Activated naive CD8-positive, alpha-beta T cell treated with anti-CD3 and anti-CD28 coated beads, Interleukin-2, amount 10 ng/mL, durations not matched to agents 7 days and 5 days (primary cell): ENCODE measurements at regions not wholly inside any gene's neighbourhood (a gene's known extent, or its start where the extent isn't known, plus 50 kb on each side); places are given as distances from the start of the nearest gene placed in this dataset.

Source experiments
- ATAC-seq: fragments of 150-1000 bp; cut with Tn5 transposase; one replicate; pipeline ENCODE4 v1.10.0; 2021; ENCODE audit warnings: low read depth, moderate library complexity
- POLR2A ChIA-PET: fragments of 350-600 bp; sonication (Branson Sonifier 250); formaldehyde crosslinking; loops from one replicate; lab custom pipeline; 2021; ENCODE audit warnings: antibody characterized with exemption; lab: Charles Lee
- DNase-seq: peaks from one replicate; pipeline ENCODE4 v3.0.0; 2021
- H3K27ac Mint-ChIP-seq: one replicate; pipeline ENCODE4 v1.8.0; 2022; ENCODE audit warnings: mild to moderate bottlenecking, mixed read lengths
- H3K27me3 Mint-ChIP-seq: one replicate; pipeline ENCODE4 v1.8.0; 2022; ENCODE audit warnings: mild to moderate bottlenecking, moderate library complexity, mixed read lengths
- H3K36me3 Mint-ChIP-seq: one replicate; pipeline ENCODE4 v1.8.0; 2021; ENCODE audit warnings: mild to moderate bottlenecking, mixed read lengths
- H3K4me1 Mint-ChIP-seq: one replicate; pipeline ENCODE4 v1.8.0; 2021; ENCODE audit warnings: mixed read lengths
- H3K4me3 Mint-ChIP-seq: one replicate; pipeline ENCODE4 v1.8.0; 2022; ENCODE audit warnings: mild to moderate bottlenecking, moderate library complexity, mixed read lengths
- H3K9me3 Mint-ChIP-seq: one replicate; pipeline ENCODE4 v1.8.0; 2021; ENCODE audit warnings: mixed read lengths

DNA sequence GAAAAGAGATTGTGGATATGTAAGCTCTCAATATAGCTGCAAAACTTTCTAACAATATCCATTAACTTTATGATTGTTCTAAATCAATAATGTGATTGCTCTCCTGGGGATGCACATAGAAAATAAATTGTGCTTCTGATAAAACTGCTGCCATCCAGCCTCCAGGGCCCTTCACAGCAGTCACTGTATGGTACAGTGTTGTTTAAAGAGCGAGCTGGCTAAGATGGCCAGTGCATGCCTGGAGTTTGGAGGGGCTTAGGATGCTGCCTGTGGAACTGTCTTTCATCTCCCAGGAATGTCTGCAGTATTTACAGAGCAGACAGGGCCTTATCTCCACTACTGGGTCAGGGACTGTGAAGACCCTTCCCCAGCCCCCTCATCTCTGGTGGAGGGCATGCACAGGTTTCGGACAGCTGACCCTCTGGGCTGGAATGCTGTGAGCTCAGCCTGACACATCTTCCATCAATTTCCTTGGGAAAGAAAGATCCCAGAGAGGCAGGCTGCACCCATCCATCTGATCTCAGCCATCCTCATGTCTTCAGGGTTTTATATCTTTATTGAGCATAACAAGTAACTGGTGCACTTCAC lies 137.0 kb downstream of the PLPP3 start:
- Mint-ChIP-seq H3K4me1 (no peaks in the 10 kb centered on the region), H3K36me3 (no peaks in the 10 kb centered on the region), H3K27me3 (no peaks in the 10 kb centered on the region), H3K27ac (no peak overlapping the region), H3K9me3 (no peaks in the 10 kb centered on the region), H3K4me3 (no peak overlapping the region)
- ATAC-seq (no peak), DNase-seq (no peak)
- POLR2A ChIA-PET, result no interaction called here

DNA sequence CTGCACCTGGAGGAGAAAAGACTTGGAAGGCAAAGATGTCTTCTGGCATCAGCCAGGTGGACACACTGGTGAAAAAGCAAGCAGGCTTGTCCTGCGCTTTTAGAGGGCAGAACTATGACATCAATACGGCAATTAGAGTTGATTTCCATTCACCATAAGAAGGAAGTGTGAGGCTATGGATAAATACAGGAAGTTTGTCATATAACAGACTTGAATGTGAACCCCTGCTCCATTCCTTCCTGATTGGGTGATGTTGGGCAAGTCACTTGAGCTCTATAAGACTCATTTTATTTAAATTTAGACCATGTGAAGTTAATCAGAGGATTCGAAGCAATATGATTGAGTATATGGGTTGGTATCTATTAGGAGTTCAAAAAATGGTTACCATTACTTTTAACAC lies 137.8 kb downstream of the PLPP3 start:
- Mint-ChIP-seq H3K9me3 (no peaks in the 10 kb centered on the region), H3K27ac (no peak overlapping the region), H3K36me3 (no peaks in the 10 kb centered on the region), H3K4me3 (no peak overlapping the region), H3K4me1 (no peaks in the 10 kb centered on the region), H3K27me3 (no peaks in the 10 kb centered on the region)
- DNase-seq (no peak), ATAC-seq (no peak)
- POLR2A ChIA-PET, result no interaction called here

DNA sequence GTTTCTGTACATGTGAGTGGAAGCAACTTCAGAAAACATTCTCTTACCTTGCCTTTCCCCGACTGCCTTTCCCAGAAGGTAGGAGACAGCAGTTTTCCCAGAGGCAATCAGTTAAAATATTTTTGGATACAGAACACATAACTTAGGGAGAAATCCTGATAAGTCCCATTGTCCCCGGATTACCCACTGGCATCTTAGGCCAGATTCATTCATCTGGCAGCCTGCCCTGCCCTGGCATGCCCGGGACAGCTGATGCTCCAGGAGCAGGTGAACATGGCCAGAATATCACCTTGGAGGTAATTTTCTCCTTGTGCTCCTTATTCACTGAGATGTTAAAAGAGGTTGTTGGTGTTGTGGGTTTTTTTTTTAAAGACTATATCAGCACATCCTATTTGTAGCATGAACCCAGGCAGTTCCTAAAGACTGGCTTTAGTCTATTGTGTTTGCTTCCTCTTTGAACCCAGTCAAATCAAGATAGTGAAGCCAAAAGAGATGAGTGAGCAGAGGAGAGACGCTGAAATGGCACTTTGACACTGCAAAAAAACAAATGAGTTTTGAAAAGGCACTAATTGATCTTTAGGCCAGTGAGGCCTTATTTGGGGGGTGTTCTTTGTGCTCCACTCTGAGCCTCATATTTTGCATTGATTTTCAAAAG lies 139.6 kb downstream of the PLPP3 start:
- Mint-ChIP-seq H3K27me3 (no peaks in the 10 kb centered on the region), H3K36me3 (no peaks in the 10 kb centered on the region), H3K9me3 (no peaks in the 10 kb centered on the region), H3K4me3 (no peak overlapping the region), H3K27ac (no peak overlapping the region), H3K4me1 (no peaks in the 10 kb centered on the region)
- ATAC-seq (no peak), DNase-seq (no peak)
- POLR2A ChIA-PET, result no interaction called here

DNA sequence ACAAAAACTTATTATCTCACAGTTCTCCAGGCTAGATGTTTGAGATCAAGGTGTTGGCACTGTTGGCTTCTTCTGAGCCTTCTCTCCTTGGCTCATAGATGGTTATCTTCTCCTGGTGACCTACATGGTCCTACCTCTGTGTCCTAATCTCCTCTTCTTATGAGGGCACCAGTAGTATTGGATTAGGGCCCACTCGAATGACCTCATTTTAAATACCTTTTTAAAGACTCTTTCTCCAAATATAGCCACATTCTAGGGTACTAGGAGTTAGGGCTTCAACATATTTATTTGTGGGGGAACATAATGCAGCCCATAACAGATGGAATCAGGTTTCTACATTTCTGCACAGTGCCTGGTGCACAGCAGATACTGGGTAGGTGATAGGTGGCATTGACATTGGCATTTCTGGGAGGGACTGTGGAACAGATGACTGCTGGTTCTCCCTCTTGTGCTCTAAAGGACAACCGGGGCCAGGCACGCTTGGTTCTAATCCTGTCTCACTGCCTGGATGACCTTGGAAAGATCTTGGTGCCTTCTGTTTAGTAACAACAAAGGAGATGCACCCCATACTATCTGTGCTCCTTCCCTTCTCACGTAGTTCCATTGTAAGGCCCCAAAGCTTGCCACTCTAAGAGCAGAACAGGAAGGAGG lies 140.3 kb downstream of the PLPP3 start:
- Mint-ChIP-seq H3K27ac (no peak overlapping the region), H3K9me3 (no peaks in the 10 kb centered on the region), H3K4me3 (no peak overlapping the region), H3K27me3 (no peaks in the 10 kb centered on the region), H3K4me1 (no peaks in the 10 kb centered on the region), H3K36me3 (no peaks in the 10 kb centered on the region)
- DNase-seq, result no peak
- ATAC-seq, result no peak
- POLR2A ChIA-PET, result no interaction called here

DNA sequence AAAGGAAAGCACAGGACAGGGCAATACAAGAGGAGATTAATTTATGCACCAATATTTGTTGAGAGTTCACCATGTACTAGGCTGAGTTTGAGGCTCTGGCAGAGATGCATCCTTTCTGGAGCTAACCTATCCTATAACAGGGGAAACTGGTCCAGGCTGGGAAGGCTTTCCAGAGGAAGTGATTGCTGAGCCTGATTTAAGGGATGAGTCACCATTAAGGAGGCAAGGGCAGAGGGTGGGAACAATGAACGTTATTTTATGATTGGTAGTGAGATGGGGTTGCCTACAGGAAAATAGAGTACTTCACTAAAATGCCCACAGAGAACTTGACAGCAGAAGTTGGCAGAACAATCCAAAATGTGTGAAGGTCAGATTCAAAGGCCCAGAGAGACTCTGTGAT lies 141.4 kb downstream of the PLPP3 start:
- POLR2A ChIA-PET, result no interaction called here
- H3K27me3 Mint-ChIP-seq, result peaks cover 2% of the 10 kb centered on the region
- DNase-seq, result no peak

DNA sequence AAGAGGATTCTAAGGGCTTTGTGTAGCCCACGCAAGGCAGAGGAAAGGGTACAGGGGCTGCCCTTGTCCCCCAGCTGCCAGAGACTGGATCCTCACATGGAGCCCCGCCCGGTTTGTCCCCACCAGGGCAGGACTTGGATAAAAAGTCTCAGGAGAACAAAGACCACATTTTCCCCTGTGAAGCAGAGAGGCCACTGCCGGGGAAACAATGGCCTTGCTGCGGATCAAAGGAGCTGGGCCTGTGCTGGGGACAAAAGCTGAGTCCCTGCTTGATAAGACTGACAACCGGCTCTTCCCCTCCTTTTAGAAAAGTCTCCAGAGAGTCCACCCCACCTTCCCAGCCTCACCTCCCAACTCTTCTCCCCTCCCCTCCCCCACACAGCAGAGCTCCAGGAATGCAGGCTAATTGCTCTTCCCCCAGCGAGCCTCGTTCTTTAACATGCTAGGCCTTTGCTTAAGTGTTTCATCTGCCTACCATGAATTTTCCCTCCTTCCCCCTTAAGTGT lies 142.4 kb downstream of the PLPP3 start:
- Mint-ChIP-seq H3K4me1 (no peaks in the 10 kb centered on the region), H3K9me3 (no peaks in the 10 kb centered on the region), H3K27ac (no peak overlapping the region), H3K4me3 (no peak overlapping the region), H3K27me3 (peaks cover 2% of the 10 kb centered on the region), H3K36me3 (no peaks in the 10 kb centered on the region)
- DNase-seq, result no peak
- POLR2A ChIA-PET, result no interaction called here
- ATAC-seq, result no peak

More for the DNA sequence above, 141.4 kb downstream of the PLPP3 start:
- Mint-ChIP-seq H3K27ac (no peak overlapping the region), H3K4me1 (no peaks in the 10 kb centered on the region), H3K9me3 (no peaks in the 10 kb centered on the region), H3K36me3 (no peaks in the 10 kb centered on the region), H3K4me3 (no peak overlapping the region)
- no peak for ATAC-seq

DNA sequence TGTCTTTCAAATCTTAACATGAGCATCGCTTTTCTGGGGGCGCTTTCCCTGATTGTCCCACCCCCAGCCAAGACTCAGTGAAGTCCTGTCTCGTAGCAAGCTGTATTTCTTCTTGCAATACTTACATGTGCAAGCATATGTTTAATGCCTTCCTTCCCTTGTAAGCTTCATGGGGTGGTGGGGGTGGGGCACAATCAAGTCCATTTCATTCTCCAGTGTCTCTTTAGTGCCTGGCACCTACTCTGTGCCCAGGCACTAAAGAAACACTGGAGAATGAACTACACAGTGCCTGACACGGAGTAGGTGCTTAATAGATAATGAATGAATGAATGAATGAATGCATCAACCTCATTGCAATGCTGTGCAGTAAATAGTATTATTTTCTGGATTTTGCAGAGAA lies 143.1 kb downstream of the PLPP3 start:
- DNase-seq (no peak), ATAC-seq (no peak)
- no peak overlapping the region for H3K4me3 Mint-ChIP-seq
- POLR2A ChIA-PET, result no interaction called here
- H3K27ac Mint-ChIP-seq, result no peak overlapping the region
- H3K36me3 Mint-ChIP-seq, result no peaks in the 10 kb centered on the region
- H3K9me3 Mint-ChIP-seq, result no peaks in the 10 kb centered on the region
- H3K27me3 Mint-ChIP-seq, result peaks cover 2% of the 10 kb centered on the region
- no peaks in the 10 kb centered on the region for H3K4me1 Mint-ChIP-seq

DNA sequence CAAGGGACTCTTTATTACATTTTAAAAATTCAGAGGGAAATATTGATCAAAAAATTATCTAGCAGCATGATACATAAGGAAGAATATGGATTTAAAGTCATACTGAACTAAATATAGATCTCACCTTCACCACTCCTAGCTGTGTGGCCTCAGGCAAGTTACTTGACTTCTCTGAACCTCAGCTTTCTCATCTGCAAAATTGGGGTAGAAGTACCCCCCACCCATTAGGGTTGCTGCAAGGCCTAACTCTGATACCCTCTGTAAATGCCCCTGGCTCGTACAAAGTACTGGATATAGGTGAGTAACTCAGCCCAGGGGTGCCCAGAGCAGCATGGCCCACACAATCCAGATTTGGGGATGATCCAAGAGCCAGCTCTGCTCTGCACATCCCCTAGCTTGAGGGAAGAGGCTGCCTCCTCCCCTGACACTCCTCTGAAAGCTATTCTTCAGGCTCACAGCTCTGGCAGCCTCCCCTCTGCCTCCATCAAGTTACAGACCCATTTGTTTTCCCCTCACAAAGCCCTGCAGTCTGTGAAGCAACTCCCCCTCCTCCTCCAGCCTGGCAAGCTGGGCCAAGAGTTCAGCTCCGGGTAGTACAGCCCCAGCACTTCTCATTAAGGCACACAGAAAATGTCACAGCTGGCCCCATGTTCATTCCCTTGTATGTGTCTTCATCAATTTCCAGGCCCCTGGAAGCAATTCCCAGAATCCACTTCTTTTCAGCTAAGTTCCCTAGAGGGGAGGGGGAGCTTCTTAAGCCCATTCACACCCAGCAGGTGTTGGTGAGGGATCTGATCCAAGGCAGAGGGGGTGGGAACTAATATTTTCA lies 143.7 kb downstream of the PLPP3 start:
- peaks cover 4% of the 10 kb centered on the region for H3K27me3 Mint-ChIP-seq
- no peaks in the 10 kb centered on the region for H3K4me1 Mint-ChIP-seq
- no peaks in the 10 kb centered on the region for H3K36me3 Mint-ChIP-seq
- ATAC-seq (no peak), DNase-seq (no peak)
- no peak overlapping the region for H3K27ac Mint-ChIP-seq
- H3K9me3 Mint-ChIP-seq, result no peaks in the 10 kb centered on the region
- POLR2A ChIA-PET, result no interaction called here
- H3K4me3 Mint-ChIP-seq, result no peak overlapping the region

DNA sequence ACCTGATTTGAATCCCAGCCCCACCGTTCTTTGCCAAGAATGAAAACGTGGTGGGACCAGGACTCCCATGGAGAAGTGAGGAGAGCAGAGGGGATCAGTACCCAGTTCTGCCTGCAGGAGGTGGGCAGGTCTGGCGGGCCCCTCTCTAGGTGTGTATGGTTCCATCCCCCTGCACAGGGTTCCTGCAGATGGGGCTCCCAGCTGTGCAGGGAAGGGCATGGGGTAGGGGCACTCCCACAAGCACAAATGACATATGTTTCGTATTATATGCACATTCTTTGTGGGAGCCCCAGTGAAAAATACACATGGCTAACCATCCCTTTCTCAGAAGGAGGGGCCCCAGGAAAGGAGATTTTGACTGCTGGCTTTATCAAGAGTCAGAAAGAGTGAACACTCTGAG lies 144.6 kb downstream of the PLPP3 start:
- H3K27me3 Mint-ChIP-seq, result peaks cover 4% of the 10 kb centered on the region
- no peak overlapping the region for H3K4me3 Mint-ChIP-seq
- no peak overlapping the region for H3K27ac Mint-ChIP-seq
- no peaks in the 10 kb centered on the region for H3K9me3 Mint-ChIP-seq
- ATAC-seq, result no peak
- POLR2A ChIA-PET, result no interaction called here
- no peaks in the 10 kb centered on the region for H3K36me3 Mint-ChIP-seq
- DNase-seq, result no peak
- no peaks in the 10 kb centered on the region for H3K4me1 Mint-ChIP-seq

DNA sequence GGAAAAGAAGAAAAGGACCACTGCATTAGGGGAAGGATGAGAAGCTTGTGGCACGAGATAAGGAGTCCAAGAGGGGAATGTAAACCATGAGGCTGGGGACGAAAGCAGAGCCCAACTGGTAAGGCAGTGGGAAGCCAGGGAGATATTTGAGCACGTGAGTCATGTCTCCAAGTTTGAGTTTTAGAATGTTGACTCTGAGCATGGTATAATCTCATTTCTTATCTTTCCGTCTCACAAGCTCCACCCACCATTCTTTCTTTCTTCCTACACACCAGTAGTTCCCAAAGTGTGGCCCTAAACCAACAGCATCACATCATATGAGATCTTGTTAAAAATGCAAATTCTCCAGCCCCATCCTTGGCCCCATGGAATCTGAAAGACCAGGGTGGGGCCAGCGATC lies 145.3 kb downstream of the PLPP3 start:
- H3K27ac Mint-ChIP-seq, result no peak overlapping the region
- H3K27me3 Mint-ChIP-seq, result peaks cover 4% of the 10 kb centered on the region
- H3K36me3 Mint-ChIP-seq, result no peaks in the 10 kb centered on the region
- no peaks in the 10 kb centered on the region for H3K4me1 Mint-ChIP-seq
- ATAC-seq, result no peak
- POLR2A ChIA-PET, result no interaction called here
- no peaks in the 10 kb centered on the region for H3K9me3 Mint-ChIP-seq
- no peak overlapping the region for H3K4me3 Mint-ChIP-seq
- no peak for DNase-seq

DNA sequence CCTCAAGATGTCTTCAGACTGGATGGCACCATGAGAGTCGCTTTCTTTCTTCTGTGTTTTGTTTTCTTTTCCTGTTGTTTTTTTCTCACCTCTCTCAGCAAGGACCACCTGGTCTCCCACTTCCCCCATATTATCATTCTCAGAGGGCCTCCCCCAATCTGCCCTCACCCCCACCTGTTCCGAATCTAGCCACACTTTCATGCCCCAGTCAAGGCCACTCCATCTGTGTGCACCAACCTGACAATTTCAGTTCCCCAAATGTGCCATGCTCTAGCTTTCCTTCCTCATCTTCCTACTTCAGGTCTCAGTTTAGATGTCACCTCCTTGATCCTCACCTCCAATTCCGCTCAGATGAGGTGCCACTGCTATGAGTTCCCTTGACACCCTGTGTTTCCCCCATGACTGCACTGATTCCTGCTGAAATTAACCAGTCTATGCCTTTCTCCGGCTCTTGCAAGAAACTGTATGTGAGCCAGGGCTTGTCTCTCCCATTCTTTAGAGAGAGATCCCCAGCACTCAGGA lies 146.2 kb downstream of the PLPP3 start:
- Mint-ChIP-seq H3K27me3 (peaks cover 4% of the 10 kb centered on the region), H3K27ac (no peak overlapping the region), H3K4me3 (no peak overlapping the region), H3K4me1 (no peaks in the 10 kb centered on the region), H3K9me3 (no peaks in the 10 kb centered on the region), H3K36me3 (no peaks in the 10 kb centered on the region)
- POLR2A ChIA-PET, result no interaction called here
- DNase-seq (no peak), ATAC-seq (no peak)

DNA sequence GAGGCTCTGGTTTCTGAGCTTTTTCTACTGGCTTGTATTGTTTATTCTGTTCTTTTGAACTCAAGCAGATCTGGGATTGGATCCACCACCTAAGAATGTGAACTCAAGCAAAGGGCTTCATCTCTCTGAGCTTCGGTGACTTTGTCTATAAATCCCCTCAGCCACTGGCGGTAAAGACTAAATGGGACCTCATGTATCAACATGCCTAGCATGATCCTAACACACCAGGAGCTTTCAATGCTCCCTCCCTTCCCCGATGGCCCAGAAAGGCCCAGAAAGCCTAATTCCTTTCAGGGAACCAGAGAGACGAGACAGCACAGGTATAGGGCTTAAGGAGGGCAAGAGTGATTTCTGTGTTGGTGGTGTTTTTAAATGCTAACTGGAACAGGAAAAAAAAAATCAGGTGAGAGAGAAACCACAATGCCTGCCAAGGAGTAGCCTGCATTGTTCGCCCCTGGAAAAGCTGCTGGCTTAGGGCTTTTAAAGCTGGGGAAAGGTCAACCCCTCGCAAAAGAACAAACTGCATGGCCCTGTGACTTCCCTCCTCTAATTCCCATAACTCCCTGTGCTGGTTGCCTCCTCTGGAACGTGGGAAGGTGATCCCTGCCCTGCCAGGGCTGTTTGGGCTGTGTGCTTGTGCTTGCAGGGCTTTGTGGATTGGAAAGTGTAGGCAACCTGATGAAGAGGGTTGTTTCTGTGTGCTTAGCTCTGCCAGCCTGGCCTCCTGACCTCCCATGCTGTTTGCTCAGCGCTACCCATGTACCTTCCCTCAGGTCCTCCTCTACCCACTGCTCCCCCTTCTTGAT lies 147.0 kb downstream of the PLPP3 start:
- Mint-ChIP-seq H3K9me3 (no peaks in the 10 kb centered on the region), H3K36me3 (no peaks in the 10 kb centered on the region), H3K4me1 (no peaks in the 10 kb centered on the region), H3K4me3 (no peak overlapping the region), H3K27ac (no peak overlapping the region), H3K27me3 (peaks cover 4% of the 10 kb centered on the region)
- DNase-seq (no peak), ATAC-seq (no peak)
- POLR2A ChIA-PET, result no interaction called here
